Stimulated activated CD4-positive, alpha-beta T cell treated with anti-CD3 and anti-CD28 coated beads, Interleukin-1b, Interleukin-23, amount 100 ng/mL, for 48 hours (primary cell): ENCODE measurements at regions not wholly inside any gene's neighbourhood (a gene's known extent, or its start where the extent isn't known, plus 50 kb on each side); places are given as distances from the start of the nearest gene placed in this dataset.

Source experiments
- DNase-seq: peaks from one replicate; pipeline ENCODE4 v3.0.0-alpha.2; 2020

- no peak for DNase-seq
Measured at GRCh38 chr1:62989497-62989896, 205.6 kb downstream of the ATG4C start.

DNA sequence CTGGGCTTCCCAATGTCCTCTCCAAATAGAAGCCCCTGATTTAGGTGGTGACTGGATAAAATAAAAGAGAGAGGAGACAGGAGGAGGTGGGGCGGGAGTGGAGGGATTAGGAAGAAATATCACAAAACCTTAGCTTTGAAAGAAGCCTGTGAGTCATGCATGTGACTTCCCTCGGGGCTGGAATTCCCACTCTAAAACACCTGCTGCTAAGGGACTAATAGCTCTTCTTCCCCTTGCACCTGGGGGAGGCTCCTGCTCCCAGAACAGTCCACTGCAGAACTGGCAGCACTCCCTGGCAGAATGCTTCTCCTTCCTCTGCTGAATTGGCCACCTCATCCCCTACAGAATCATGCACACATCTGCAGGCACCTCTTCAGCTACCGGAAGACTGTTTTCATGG, 207.2 kb downstream of the ATG4C start:
- no peak for DNase-seq

GRCh38 chr1:62993844-62994243, 209.9 kb downstream of the ATG4C start:
- DNase-seq = no peak

GRCh38 chr1:62995173-62995572, 211.2 kb downstream of the ATG4C start:
- DNase-seq = no peak

DNA sequence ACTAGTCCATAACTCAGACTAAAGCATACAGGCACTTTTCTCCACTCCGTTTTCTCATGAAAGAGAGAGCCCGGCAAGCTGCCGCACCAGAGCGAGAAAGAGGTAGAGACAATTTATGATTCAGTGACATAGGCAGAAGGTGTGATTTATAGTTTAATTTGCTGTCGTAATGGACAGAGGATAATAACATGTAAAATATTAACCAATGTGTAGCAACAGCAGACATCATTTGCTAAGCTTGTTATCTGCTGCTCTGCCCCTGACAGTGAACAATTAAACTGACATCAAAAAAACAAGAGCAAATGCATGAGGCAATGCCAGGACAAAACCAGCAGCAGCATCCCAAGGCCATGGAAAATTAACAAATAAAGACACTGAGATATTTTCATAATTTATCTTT, 214.0 kb downstream of the ATG4C start:
- no peak for DNase-seq

GRCh38 chr1:62998845-62999649, 215.1 kb downstream of the ATG4C start:
- no peak for DNase-seq

- DNase-seq = no peak
Measured at GRCh38 chr1:63000508-63000907, 216.6 kb downstream of the ATG4C start.

- no peak for DNase-seq
Measured at GRCh38 chr1:63004868-63005267, 220.9 kb downstream of the ATG4C start.

DNA sequence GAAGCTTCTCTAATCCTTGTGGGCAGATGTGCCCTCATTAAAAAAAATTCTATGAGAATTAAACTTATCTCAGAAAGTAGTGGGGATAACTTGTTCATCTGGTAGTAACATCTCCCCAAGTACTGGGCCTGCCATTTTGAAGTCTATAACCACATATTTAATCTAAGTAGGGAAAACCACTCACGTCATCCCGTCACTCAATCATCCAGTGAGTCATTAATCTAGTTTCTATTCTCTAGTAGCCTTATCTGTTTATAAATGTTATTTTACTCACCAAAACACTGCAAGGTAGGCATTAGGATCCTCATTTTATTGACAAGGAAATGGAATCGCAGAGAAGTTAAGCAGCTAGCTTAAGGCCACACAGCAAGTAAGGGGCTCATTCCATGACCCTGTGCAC, 221.9 kb downstream of the ATG4C start:
- no peak for DNase-seq

DNA sequence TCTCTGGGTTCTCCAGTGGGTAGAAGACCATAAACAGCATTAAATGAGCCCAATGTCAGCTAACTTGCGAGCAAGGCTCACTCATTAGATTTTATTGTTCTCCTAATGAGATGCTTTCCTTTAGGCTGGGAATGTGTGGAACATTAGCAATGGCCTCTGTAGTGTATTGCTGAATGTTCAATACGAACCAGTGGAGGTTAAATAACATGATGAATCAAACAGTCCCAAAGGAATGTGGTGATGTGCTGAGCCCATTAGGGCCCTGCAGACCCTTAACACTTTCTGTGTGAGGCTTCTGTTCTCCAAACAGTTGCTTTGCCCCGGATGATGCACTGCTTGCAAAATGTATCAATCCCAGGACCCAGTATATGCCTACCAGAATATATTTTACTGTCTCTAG, 225.5 kb downstream of the ATG4C start:
- no peak for DNase-seq

DNA sequence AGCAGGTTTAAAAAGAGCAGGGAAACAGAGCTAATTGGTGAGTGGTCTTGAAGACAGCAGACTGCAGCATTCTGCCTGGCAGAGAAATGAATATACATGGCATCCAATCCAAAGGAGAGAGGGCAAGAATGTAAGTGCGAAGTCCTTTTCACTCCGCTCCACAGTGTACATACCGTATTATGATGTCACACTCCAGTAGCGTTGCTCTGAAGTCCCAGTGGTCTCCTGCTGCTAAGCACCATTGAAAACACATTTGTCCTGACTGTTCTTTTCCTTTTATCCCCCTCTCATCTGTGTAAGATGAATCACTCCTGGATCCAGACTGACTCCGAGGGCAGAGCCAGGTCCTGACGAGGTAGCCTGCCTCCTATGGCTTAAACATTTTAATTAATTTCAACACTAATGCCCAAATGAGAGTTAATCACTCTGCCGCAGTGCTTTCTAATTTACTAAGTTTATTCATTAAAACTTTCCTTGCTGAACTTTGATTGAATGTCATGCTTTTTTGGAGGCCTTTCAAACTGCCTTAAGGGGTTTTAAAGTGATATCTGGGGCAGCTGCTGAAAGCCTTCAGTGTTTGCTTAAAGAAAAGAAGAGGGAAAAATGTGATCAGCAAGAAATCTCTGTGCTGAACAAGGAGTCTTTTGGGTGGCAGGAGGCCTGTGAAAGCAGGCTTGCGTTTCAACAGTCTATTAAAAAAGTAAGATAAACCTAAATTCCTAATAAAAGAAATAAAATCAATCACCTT, 227.2 kb downstream of the ATG4C start:
- DNase-seq = no peak

- DNase-seq = no peak
Measured at GRCh38 chr1:63012339-63012738, 228.4 kb downstream of the ATG4C start.

- no peak for DNase-seq
Measured at GRCh38 chr1:63014267-63014666, 230.3 kb downstream of the ATG4C start.

DNA sequence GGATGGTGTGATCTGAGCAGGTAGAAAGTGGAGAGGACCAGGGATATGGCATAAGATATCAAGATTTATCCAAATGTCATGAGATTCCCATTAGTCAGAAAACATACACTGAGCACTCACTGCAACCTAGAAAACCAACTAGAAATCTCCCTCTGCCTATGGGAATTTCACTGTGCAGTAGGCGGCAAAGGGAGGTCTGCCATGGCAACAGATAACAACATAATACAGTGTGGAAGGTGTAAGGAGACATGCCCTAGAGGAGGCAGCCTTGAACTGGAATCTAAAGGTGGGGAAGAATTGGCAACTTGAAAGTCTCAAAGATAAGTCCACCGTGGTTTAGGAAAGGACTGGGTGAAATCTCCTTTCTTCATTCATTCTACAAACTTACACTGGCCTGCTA, 238.4 kb downstream of the ATG4C start:
- no peak for DNase-seq

DNA sequence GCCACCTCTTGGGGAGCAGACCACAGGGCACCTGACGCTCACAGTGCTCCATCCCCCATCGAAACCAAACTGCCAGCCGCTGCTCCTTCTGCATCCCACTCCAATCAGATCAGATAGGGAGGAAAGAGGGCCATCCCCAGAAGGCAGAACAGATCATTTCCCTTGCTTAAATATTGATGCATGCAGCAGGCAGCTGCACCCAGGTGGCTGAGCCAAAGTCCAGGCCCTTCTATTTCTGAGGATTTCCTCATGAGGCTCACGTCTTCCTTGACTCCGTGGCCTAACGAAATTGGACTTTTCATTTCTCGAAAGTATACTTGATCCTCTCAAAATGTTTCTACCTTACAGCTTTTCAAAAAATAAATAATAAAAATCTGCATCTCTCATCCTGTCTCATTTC, 239.2 kb downstream of the ATG4C start:
- DNase-seq = no peak

DNA sequence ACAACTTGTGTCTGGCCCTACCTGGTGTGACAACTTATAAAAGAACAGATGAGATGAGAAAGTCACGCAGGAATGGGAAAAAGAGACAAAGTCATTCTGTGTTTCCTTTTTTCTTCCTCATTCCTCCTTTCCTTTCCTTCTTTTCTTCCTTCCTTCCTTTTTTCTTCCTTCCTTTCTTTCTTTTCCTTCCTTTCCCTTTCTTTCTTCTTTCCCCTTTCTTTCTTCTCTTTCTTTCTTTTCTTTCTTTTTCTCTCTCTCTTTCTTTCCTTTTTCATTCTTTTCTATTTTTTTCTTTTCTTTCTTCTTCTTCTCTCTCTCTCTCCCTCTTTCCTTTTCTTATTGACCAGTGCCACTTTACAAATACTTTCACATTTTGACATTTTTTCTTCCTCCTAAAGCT, 239.7 kb downstream of the ATG4C start:
- DNase-seq = no peak

GRCh38 chr1:63024132-63024531, 240.2 kb downstream of the ATG4C start:
- DNase-seq = no peak

DNA sequence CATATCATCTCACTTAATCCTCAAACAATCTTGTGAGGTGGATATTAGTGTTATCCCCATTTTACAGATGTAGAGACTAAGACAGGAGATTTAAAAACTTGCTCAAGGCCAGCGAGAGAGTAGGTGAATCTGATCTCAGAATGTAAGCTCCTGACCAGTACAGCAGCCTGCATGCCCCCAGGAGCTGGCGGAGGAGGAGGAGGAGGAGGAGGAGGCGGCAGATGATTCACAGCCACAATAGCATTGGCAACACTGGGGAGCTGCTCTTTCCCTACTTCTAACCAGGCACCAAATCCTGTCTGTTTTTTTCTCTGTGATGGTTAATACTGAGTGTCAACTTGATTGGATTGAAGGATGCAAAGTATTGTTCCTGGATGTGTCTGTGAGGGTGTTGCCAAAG, 243.2 kb downstream of the ATG4C start:
- no peak for DNase-seq

DNA sequence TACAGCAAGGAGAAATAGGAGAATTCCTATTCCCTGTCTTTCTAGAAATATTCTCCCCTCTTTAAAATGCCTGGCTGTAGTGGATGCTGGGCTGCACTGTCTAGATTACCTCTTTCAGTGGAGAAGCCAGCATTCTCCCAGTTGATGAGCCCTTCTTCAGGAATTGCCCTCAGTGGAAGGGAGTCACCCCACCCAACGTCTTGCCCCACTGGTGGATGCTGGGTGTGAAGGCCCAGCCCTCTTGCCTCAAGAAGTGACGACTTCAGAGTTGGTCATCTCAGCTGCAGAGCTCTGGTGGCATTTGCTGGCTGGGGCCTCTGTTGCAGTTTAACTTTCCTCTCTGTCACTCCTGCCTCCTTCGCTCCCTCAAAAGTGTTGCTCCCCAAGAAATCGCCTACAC, 248.2 kb downstream of the ATG4C start:
- no peak for DNase-seq

DNA sequence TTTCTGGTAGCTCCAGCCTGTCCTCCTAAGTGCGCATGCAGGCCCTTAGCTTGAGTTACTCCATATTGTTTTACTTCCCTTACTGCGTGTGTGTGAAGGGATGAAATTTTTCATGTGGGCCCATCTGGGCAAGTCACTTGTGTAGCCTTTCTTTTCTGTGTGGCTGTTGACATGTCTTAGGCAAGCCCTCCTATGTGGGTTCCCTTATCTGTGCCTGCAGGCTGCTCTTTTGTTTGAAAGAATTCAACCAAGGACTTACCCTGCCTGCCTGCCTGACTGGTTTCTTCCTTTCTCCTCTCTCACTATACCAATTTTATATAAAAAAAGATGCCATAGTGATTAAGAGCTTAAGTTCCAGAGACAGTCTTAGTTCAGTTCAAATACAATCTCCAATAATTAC, 249.3 kb downstream of the ATG4C start:
- DNase-seq = no peak

DNA sequence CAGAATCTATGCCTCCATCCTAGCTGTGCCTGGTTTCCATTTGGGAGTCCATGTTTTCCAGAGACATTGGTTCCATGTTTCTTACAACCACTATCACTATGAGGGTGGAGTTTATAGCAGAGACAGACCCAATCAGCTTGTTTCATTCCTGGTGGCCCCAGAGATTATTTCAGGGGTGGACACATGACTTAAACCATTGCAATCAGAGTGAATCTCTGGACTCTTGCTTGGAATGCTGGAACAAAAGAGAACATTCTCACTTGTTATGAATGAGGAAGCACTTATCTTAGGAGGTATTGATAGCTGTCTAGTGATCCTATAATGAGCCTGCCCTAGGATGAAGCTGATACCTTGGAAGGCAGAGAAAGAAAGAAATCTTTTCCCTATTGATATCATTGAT, 250.3 kb downstream of the ATG4C start:
- DNase-seq = no peak

DNA sequence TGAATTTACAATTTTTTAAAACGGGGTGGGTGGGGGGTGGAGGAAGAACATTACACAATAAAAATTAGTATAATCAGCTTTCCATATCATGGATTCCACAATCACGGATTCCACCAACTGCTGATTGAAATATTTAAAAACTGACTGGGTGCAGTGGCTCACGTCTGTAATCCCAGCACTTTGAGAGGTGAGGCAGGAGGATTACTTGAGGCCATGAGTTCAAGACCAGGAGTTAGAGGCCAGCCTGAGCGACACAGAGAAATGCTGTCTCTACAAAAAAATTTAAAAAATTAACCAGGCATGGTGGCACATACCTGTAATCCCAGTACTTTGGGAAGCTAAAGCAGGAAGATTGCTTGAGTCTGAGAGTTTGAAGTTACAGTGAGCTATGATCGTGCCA, 254.7 kb downstream of the ATG4C start:
- no peak for DNase-seq

DNA sequence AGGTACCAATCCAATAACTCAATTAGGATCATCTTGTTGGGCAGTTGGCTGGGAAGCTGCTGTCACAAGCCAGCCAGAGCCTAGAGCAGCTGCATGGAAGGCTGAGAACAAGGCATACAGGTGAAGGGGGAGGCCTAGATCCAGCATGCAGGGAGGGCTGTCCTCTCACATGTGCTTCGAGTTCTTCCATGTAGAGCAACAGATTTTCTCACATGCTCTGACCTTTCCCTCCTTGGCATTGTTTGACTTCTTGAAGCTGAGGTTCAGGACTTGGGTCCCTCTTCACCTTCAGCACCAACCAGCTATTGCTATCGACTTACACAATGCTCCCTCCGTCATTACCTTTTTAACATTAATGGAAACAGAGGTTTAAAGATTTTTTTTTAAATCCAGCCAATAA, 257.7 kb downstream of the ATG4C start:
- no peak for DNase-seq

DNA sequence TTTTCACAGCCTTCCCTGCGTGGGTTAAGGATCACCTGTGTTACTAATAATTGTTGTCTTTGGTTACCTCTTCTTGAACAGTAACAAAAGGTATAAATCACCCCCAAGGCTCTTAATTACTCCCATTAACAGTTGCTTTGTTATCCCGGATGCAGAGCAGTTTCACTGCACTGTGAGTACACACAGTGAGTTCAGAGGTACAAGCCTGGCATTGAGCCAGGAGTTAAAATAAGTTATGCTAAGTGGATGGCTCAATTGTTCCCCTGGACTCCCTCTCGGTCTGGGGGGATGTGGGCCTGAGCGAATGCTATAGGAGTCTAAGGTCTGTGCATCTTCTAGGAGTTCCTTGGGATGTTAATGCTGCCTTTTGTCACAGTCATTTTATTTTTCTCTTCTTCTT, 258.3 kb downstream of the ATG4C start:
- no peak for DNase-seq

- no peak for DNase-seq
Measured at GRCh38 chr1:63046539-63046938, 262.6 kb downstream of the ATG4C start.
